CD14-positive monocyte (primary cell): ENCODE measurements at regions not wholly inside any gene's neighbourhood (a gene's known extent, or its start where the extent isn't known, plus 50 kb on each side); places are given as distances from the start of the nearest gene placed in this dataset.

Experiments
- DNase-seq, 3 donors: peaks; one replicate each; pipeline ENCODE4 v3.0.0-alpha.2; 2011 to 2022
- H2AFZ ChIP-seq: 2 replicates; pipeline ENCODE4 v1.6.0; 2012; ENCODE audit warnings: mild to moderate bottlenecking, low read depth, low read length, inconsistent platforms; ENCODE audit not compliant: insufficient read depth, poor library complexity, severe bottlenecking
- H3K27ac ChIP-seq, 2 donors: 1 replicate in 1 of 2; 2 replicates in 1 of 2; pipeline ENCODE4 v1.5.1; 2012 to 2013; ENCODE audit warnings: low read length in 2 of 2, control low read depth in 1 of 2, inconsistent platforms in 1 of 2, low read depth in 1 of 2, mild to moderate bottlenecking in 1 of 2
- H3K27me3 ChIP-seq, 2 donors: one replicate each; pipeline versions ENCODE4 v1.6.0 to v1.6.1; 2011 to 2013; ENCODE audit warnings: low read length in 2 of 2; ENCODE audit not compliant: control insufficient read depth in 2 of 2, insufficient read depth in 2 of 2
- H3K36me3 ChIP-seq, 2 donors: replicated peaks in 1 of 2; 1 replicate in 1 of 2; 2 replicates in 1 of 2; pipeline versions ENCODE4 v1.5.1 to v1.6.1; 2012 to 2013; ENCODE audit warnings: low read length in 2 of 2, control low read depth in 1 of 2, inconsistent platforms in 1 of 2, mild to moderate bottlenecking in 1 of 2; ENCODE audit not compliant: insufficient read depth in 2 of 2, control insufficient read depth in 1 of 2
- H3K4me1 ChIP-seq, 2 donors: 1 replicate in 1 of 2; 2 replicates in 1 of 2; pipeline versions ENCODE4 v1.5.1 to v1.6.1; 2012 to 2013; ENCODE audit warnings: low read length in 2 of 2, control low read depth in 1 of 2, inconsistent platforms in 1 of 2, mild to moderate bottlenecking in 1 of 2, moderate library complexity in 1 of 2; ENCODE audit not compliant: insufficient read depth in 2 of 2, control insufficient read depth in 1 of 2
- H3K4me2 ChIP-seq: replicated peaks from 2 replicates; pipeline ENCODE3; 2012; ENCODE audit warnings: low read length, moderate library complexity, mild to moderate bottlenecking; ENCODE audit not compliant: poor library complexity, severe bottlenecking; ENCODE audit errors: extremely low read depth
- H3K4me3 ChIP-seq, 3 experiments: fragments of 200-600 bp in 1 of 3; sonication (generic) in 1 of 3; replicated peaks in 1 of 3; 1 replicate in 2 of 3; 2 replicates in 1 of 3; pipeline ENCODE4 v1.5.1; 2011 to 2013; ENCODE audit warnings: low read length in 3 of 3, mild to moderate bottlenecking in 3 of 3, control low read depth in 2 of 3, low read depth in 2 of 3, inconsistent platforms in 1 of 3, moderate library complexity in 1 of 3
- H3K79me2 ChIP-seq: 2 replicates; pipeline ENCODE4 v1.6.0; 2012; ENCODE audit warnings: mild to moderate bottlenecking, control low read depth, inconsistent platforms, low read length, moderate library complexity; ENCODE audit not compliant: insufficient read depth
- H3K9ac ChIP-seq: 2 replicates; pipeline ENCODE4 v1.6.0; 2017; ENCODE audit warnings: low read length, mild to moderate bottlenecking; ENCODE audit not compliant: insufficient read depth, poor library complexity, severe bottlenecking
- H3K9me3 ChIP-seq, 2 donors: replicated peaks in 1 of 2; 1 replicate in 1 of 2; 2 replicates in 1 of 2; pipeline versions ENCODE4 v1.5.1 to v1.6.1; 2012 to 2013; ENCODE audit warnings: low read length in 2 of 2, control low read depth in 1 of 2; ENCODE audit not compliant: control insufficient read depth in 1 of 2, insufficient read depth in 1 of 2
- H4K20me1 ChIP-seq: 2 replicates; pipeline ENCODE4 v1.6.0; 2012; ENCODE audit warnings: mild to moderate bottlenecking, low read length, control low read depth, moderate library complexity; ENCODE audit not compliant: insufficient read depth
- H3K27ac Mint-ChIP-seq, 7 donors: one replicate each; pipeline ENCODE4 v1.8.0; 2020; ENCODE audit warnings: mild to moderate bottlenecking in 7 of 7, mixed read lengths in 7 of 7, moderate library complexity in 6 of 7, inconsistent platforms in 2 of 7
- H3K27me3 Mint-ChIP-seq, 3 donors: one replicate each; pipeline ENCODE4 v1.8.0; 2021 to 2022; ENCODE audit warnings: low read depth in 3 of 3, mild to moderate bottlenecking in 3 of 3, mixed read lengths in 3 of 3, moderate library complexity in 3 of 3, inconsistent platforms in 1 of 3
- H3K36me3 Mint-ChIP-seq, 2 donors: one replicate each; pipeline ENCODE4 v1.8.0; 2020; ENCODE audit warnings: mixed read lengths in 2 of 2, inconsistent platforms in 1 of 2, mild to moderate bottlenecking in 1 of 2
- H3K4me1 Mint-ChIP-seq: one replicate; pipeline ENCODE4 v1.8.0; 2020; ENCODE audit warnings: mild to moderate bottlenecking, mixed read lengths
- H3K4me3 Mint-ChIP-seq, 2 donors: one replicate each; pipeline ENCODE4 v1.8.0; 2020; ENCODE audit warnings: mild to moderate bottlenecking in 2 of 2, mixed read lengths in 2 of 2, moderate library complexity in 1 of 2
- H3K9me3 Mint-ChIP-seq, 7 donors: one replicate each; pipeline ENCODE4 v1.8.0; 2020 to 2022; ENCODE audit warnings: mixed read lengths in 7 of 7, mild to moderate bottlenecking in 6 of 7, moderate library complexity in 6 of 7, inconsistent platforms in 2 of 7
- WGBS: methylation state at CpG from one replicate; pipeline ENCODE4 v1.1.5; 2013; ENCODE audit warnings: missing lambda C conversion rate; ENCODE audit not compliant: insufficient coverage; 5-methylcytosine and 5-hydroxymethylcytosine counted together
- intact Hi-C, 2 donors: fragments of 100-400 bp; cut with micrococcal nuclease; formaldehyde crosslinking; loops; one replicate each; pipeline versions ENCODE4 v1.15.0 to v1.15.1; 2023
- TF ChIP-seq, protein P1 (sequence below): fragments of 200-600 bp; IDR thresholded peaks from one replicate; pipeline ENCODE4 v1.8.0; 2022; ENCODE audit warnings: antibody characterized with exemption, mild to moderate bottlenecking

DNA sequence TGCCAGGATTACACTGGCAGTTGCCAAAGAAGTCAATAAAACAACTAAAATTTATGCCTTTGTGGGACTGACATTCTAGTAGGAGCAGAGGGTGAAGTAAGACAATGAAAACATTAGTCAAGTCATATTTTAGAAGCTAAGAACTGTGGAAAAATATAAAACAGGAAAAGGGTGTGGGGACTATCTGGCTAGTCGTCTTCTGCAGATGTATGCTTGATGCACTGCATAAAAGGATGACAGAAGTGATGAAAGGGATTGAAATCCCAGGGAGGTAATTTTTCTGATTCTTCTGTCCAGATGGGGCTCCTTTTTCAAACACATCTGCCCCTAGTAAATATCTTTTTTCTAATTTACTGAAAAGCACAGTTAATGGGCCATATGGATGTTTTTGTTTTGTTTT is 706.3 kb downstream of the ADGRL2 start:
- Histone ChIP-seq H3K27me3 (no peaks in the 10 kb centered on the region), H4K20me1 (no peaks in the 10 kb centered on the region), H3K4me2 (no peak overlapping the region), H3K9ac (no peak overlapping the region), H3K4me3 (no peak overlapping the region), H3K4me1 (no peaks in the 10 kb centered on the region), H2AFZ (no peak overlapping the region), H3K79me2 (no peaks in the 10 kb centered on the region), H3K36me3 (no peaks in the 10 kb centered on the region), H3K27ac (no peak overlapping the region), H3K9me3 (no peaks in the 10 kb centered on the region)
- TF ChIP-seq, protein P1, sequence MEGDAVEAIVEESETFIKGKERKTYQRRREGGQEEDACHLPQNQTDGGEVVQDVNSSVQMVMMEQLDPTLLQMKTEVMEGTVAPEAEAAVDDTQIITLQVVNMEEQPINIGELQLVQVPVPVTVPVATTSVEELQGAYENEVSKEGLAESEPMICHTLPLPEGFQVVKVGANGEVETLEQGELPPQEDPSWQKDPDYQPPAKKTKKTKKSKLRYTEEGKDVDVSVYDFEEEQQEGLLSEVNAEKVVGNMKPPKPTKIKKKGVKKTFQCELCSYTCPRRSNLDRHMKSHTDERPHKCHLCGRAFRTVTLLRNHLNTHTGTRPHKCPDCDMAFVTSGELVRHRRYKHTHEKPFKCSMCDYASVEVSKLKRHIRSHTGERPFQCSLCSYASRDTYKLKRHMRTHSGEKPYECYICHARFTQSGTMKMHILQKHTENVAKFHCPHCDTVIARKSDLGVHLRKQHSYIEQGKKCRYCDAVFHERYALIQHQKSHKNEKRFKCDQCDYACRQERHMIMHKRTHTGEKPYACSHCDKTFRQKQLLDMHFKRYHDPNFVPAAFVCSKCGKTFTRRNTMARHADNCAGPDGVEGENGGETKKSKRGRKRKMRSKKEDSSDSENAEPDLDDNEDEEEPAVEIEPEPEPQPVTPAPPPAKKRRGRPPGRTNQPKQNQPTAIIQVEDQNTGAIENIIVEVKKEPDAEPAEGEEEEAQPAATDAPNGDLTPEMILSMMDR = no peak
- H3K4me1 Mint-ChIP-seq = no peaks in the 10 kb centered on the region
- 60% methylated on average over 1 of the region's 1 CpG for WGBS
- no peaks in the 10 kb centered on the region for H3K27me3 Mint-ChIP-seq
- no peaks in the 10 kb centered on the region for H3K36me3 Mint-ChIP-seq
- H3K4me3 Mint-ChIP-seq = no peak overlapping the region
- DNase-seq = no peak
- intact Hi-C loops = no loop called here
- peaks cover 1 to 7% (median 3%) of the 10 kb centered on the region in 7 donors for H3K9me3 Mint-ChIP-seq
- no peak overlapping the region for H3K27ac Mint-ChIP-seq

- H4K20me1 ChIP-seq = no peaks in the 10 kb centered on the region
- H3K4me1 ChIP-seq = no peaks in the 10 kb centered on the region
- H3K36me3 ChIP-seq = no peaks in the 10 kb centered on the region
- H3K27ac ChIP-seq = no peak overlapping the region
- H2AFZ ChIP-seq = no peak overlapping the region
- no peak overlapping the region for H3K27ac Mint-ChIP-seq
- WGBS = no CpG with 5 or more reads among the region's 1 CpG
- intact Hi-C loops = no loop called here
- no peaks in the 10 kb centered on the region for H3K27me3 ChIP-seq
- DNase-seq = no peak
- H3K9ac ChIP-seq = no peak overlapping the region
- H3K4me1 Mint-ChIP-seq = no peaks in the 10 kb centered on the region
- H3K4me2 ChIP-seq = no peak overlapping the region
- H3K36me3 Mint-ChIP-seq = no peaks in the 10 kb centered on the region
- H3K4me3 Mint-ChIP-seq = no peak overlapping the region
- H3K9me3 Mint-ChIP-seq = peaks cover 1 to 11% (median 3%) of the 10 kb centered on the region in 7 donors
- TF ChIP-seq, protein P1 = no peak
- no peaks in the 10 kb centered on the region for H3K79me2 ChIP-seq
- no peaks in the 10 kb centered on the region for H3K9me3 ChIP-seq
- H3K4me3 ChIP-seq = no peak overlapping the region
- no peaks in the 10 kb centered on the region for H3K27me3 Mint-ChIP-seq
Measured at GRCh38 chr1:82503822-82504221, 703.1 kb downstream of the ADGRL2 start.
